ENCODE measurements at regions not wholly inside any gene's neighbourhood (a gene's known extent, or its start where the extent isn't known, plus 50 kb on each side); places are given as distances from the start of the nearest gene placed in this dataset.

DNA sequence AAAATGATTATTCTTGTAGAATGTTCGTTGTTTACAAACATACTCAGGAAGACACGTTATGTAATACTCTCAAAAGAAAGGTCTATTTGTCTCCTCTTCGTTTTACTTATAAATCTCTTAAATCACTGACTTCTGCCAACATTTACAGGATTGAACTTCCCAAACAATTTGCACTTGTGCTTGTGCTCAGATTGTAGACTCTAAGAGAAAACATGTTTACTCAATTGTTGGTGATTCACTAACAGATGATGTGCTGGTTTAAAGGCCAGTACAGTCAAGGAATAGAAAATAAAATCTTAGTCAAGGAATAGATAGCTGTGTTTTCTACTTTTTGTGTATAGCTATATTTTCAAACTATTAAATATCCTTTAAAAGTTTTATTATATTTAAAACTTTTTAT is 172.8 kb downstream of the GJA1 start:
- DNase-seq = no peak

DNA sequence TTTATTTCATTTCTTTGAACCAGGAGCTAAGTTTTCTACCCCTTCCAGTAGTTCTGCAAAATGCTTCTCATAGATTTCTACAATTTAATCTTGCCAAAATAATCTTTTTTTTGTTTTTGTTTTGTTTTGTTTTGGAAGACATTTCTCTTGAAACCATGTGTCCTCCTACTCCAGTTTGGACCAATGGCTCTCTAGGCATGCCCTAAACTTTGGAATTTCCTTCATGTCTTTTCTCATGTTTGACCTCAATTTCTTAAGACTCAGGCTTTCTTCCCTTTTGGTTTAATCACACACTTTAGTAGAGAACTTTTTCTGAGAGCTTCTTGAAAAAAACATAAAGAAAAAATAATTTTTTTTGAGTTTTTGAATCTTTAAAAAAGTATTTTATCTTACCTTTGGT is 173.8 kb downstream of the GJA1 start:
- Histone ChIP-seq H3K4me3 (ENCODE audit: low read depth, low read length) (no peak overlapping the region), H3K27me3 (ENCODE audit: insufficient read depth, low read depth, severe bottlenecking) (no peaks in the 10 kb centered on the region), H3K36me3 (no peaks in the 10 kb centered on the region), H3K9me3 (ENCODE audit: severe bottlenecking) (no peaks in the 10 kb centered on the region), H3K27ac (no peak overlapping the region)
- DNase-seq = no peak
- TF ChIP-seq, protein P1, sequence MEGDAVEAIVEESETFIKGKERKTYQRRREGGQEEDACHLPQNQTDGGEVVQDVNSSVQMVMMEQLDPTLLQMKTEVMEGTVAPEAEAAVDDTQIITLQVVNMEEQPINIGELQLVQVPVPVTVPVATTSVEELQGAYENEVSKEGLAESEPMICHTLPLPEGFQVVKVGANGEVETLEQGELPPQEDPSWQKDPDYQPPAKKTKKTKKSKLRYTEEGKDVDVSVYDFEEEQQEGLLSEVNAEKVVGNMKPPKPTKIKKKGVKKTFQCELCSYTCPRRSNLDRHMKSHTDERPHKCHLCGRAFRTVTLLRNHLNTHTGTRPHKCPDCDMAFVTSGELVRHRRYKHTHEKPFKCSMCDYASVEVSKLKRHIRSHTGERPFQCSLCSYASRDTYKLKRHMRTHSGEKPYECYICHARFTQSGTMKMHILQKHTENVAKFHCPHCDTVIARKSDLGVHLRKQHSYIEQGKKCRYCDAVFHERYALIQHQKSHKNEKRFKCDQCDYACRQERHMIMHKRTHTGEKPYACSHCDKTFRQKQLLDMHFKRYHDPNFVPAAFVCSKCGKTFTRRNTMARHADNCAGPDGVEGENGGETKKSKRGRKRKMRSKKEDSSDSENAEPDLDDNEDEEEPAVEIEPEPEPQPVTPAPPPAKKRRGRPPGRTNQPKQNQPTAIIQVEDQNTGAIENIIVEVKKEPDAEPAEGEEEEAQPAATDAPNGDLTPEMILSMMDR (IDR thresholded peaks at IDR 0.05; ENCODE audit: low read depth, low read length) = no peak

More for the DNA sequence above, 172.8 kb downstream of the GJA1 start:
- Histone ChIP-seq H3K36me3 (no peaks in the 10 kb centered on the region), H3K4me3 (ENCODE audit: low read depth, low read length) (no peak overlapping the region), H3K27me3 (ENCODE audit: insufficient read depth, low read depth, severe bottlenecking) (no peaks in the 10 kb centered on the region), H3K27ac (no peak overlapping the region), H3K9me3 (ENCODE audit: severe bottlenecking) (no peaks in the 10 kb centered on the region)
- TF ChIP-seq, protein P1 (IDR thresholded peaks at IDR 0.05; ENCODE audit: low read depth, low read length) = no peak

DNA sequence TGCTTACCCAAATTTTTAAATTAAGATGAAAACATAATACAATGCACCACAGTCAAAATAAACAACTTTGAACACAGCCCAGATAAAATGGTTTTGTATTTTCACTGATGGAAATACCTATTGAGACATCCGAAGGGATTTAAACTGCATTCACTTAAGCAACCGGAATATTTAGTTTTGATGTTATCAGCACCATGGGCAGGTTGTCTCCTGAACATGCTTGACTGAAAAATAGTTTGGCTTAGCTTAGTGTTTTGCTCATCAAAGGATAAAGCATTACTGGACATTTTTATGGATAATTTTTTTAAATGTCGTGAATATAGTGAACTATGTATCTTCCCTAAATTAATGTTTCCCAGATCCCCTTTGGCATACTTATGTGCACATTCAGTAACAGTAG is 177.5 kb downstream of the GJA1 start:
- Histone ChIP-seq H3K36me3 (no peaks in the 10 kb centered on the region), H3K4me3 (ENCODE audit: low read depth, low read length) (no peak overlapping the region), H3K27me3 (ENCODE audit: insufficient read depth, low read depth, severe bottlenecking) (no peaks in the 10 kb centered on the region), H3K9me3 (ENCODE audit: severe bottlenecking) (no peaks in the 10 kb centered on the region), H3K27ac (no peak overlapping the region)
- no peak for DNase-seq
- TF ChIP-seq, protein P1 (IDR thresholded peaks at IDR 0.05; ENCODE audit: low read depth, low read length) = no peak

DNA sequence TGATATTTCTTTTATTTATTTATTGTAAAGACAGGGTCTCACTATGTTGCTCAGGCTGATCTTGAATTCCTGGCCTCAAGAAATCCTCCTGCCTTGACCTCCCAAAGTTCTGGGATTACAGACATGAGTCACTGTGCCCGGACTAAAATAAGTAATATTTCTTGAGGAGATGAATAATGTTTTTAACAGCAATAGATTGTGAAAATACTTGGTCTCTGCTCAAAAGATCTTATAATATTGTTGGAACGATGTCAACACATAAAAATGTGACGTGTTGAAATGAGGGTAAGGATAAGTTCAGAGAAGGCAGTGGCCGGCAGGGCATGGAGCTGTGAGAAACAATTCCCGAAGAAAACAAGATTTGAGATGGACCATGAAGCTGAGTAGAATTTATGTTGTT is 178.7 kb downstream of the GJA1 start:
- no peak for DNase-seq
- Histone ChIP-seq H3K27me3 (ENCODE audit: insufficient read depth, low read depth, severe bottlenecking) (no peaks in the 10 kb centered on the region), H3K36me3 (no peaks in the 10 kb centered on the region), H3K4me3 (ENCODE audit: low read depth, low read length) (no peak overlapping the region), H3K27ac (no peak overlapping the region), H3K9me3 (ENCODE audit: severe bottlenecking) (no peaks in the 10 kb centered on the region)
- TF ChIP-seq, protein P1 (IDR thresholded peaks at IDR 0.05; ENCODE audit: low read depth, low read length) = no peak

DNA sequence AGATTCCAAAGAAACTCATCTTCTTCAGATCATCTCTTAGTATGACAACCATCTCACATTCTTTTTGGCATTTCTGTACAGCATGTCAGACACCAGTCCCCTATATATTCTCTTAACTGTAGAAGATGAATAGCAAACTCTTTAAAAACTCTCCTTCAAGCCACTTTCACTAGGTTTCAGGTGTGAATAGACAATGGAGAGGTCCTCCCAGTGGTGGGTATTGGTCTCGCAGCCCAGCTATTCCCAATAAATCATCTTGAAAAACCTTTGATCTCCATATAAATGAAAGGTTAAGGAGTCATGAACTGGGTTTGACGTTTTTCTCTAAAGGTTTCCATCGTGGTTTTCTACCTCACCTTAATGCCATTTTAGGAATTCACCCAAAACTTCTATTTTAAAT is 180.0 kb downstream of the GJA1 start:
- DNase-seq = no peak
- H3K4me3 ChIP-seq (ENCODE audit: low read depth, low read length) = no peak overlapping the region
- no peaks in the 10 kb centered on the region for H3K36me3 ChIP-seq
- no peak overlapping the region for H3K27ac ChIP-seq
- TF ChIP-seq, protein P1 (IDR thresholded peaks at IDR 0.05; ENCODE audit: low read depth, low read length) = no peak; the same call in 1 of the 2 replicates
- H3K27me3 ChIP-seq (ENCODE audit: insufficient read depth, low read depth, severe bottlenecking) = no peaks in the 10 kb centered on the region
- H3K9me3 ChIP-seq (ENCODE audit: severe bottlenecking) = no peaks in the 10 kb centered on the region

DNA sequence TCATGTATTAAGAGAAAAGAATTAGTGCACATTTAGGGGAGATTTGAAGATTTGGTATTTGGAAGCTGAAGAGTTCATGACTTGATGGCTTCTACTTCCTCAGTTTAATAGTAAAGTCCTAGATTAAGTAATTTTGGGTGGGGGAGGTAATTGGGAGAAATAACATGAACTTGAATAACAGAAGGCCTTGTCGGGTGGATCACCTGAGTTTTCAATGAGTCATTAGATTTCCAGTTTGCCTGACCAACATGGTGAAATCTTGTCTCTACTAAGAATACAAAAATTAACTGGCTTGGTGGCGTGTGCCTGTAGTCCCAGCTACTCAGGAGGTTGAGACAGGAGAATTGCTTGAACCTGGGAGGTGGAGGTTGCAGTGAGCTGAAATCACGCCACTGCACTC is 181.0 kb downstream of the GJA1 start:
- DNase-seq = no peak
- TF ChIP-seq, protein P1 (IDR thresholded peaks at IDR 0.05; ENCODE audit: low read depth, low read length) = no peak
- Histone ChIP-seq H3K27me3 (ENCODE audit: insufficient read depth, low read depth, severe bottlenecking) (no peaks in the 10 kb centered on the region), H3K9me3 (ENCODE audit: severe bottlenecking) (no peaks in the 10 kb centered on the region), H3K36me3 (no peaks in the 10 kb centered on the region), H3K27ac (no peak overlapping the region), H3K4me3 (ENCODE audit: low read depth, low read length) (no peak overlapping the region)

Data from WERI-Rb-1 (cell line).